Psoas muscle (tissue), 7 donors: ENCODE measurements at regions not wholly inside any gene's neighbourhood (a gene's known extent, or its start where the extent isn't known, plus 50 kb on each side); places are given as distances from the start of the nearest gene placed in this dataset.

ENCODE experiments used
- ATAC-seq, 4 donors: fragments of 200-7000 bp; cut with Tn5 transposase; one replicate each; pipeline ENCODE4 v1.9.1; 2020; ENCODE audit warnings: moderate library complexity in 3 of 4, mild to moderate bottlenecking in 2 of 4
- DNase-seq, 2 donors: peaks; one replicate each; pipeline ENCODE4 v3.0.0-alpha.2; 2020
- H3K27ac ChIP-seq: fragments of 200-600 bp; one replicate; pipeline ENCODE4 v1.8.0; 2022
- H3K27me3 ChIP-seq, 3 donors: fragments of 200-600 bp in 1 of 3; one replicate each; pipeline versions ENCODE4 v1.6.1 to v1.8.0; 2013 to 2022; ENCODE audit warnings: low read length in 2 of 3, mild to moderate bottlenecking in 2 of 3, moderate library complexity in 1 of 3; ENCODE audit not compliant: insufficient read depth in 3 of 3
- H3K36me3 ChIP-seq, 2 donors: fragments of 200-600 bp in 1 of 2; one replicate each; pipeline versions ENCODE4 v1.6.1 to v1.8.0; 2013 to 2022; ENCODE audit warnings: low read depth in 1 of 2, mild to moderate bottlenecking in 1 of 2, moderate library complexity in 1 of 2; ENCODE audit not compliant: insufficient read depth in 1 of 2
- H3K4me1 ChIP-seq: fragments of 200-600 bp; one replicate; pipeline ENCODE4 v1.8.0; 2022
- H3K4me3 ChIP-seq: fragments of 200-600 bp; one replicate; pipeline ENCODE4 v1.8.0; 2022; ENCODE audit warnings: mild to moderate bottlenecking
- H3K9me3 ChIP-seq: fragments of 200-600 bp; one replicate; pipeline ENCODE4 v1.8.0; 2022
- CTCF ChIP-seq: fragments of 200-600 bp; IDR thresholded peaks from one replicate; pipeline ENCODE4 v1.8.0; 2022; ENCODE audit warnings: antibody characterized with exemption
- WGBS, 3 donors: extraction: QIAGEN DNeasy Blood & Tissue Kit; methylation state at CpG; one replicate each; pipeline versions ENCODE4 v1.1.6 to v1.1.7; 2013; 5-methylcytosine and 5-hydroxymethylcytosine counted together
- intact Hi-C, 2 donors: fragments of 100-400 bp; cut with DNase I; formaldehyde crosslinking; loops; one replicate each; pipeline versions ENCODE4 v1.11.0 to v1.14.2; 2022
- donor health status: healthy with polysubstance abuse.
- donor health status: DM: no; HTN: no; CAD: no; lungs with moderate emphysema.
- donor health status: Bipolar disorder and iron deficiency.
- donor health status: healthy.
- donor health status: DM: yes; HTN: yes; CAD: no.
- donor health status: DM: no; HTN: no; CAD: no.
- donor health status: DM: yes; HTN: yes; CAD: no.

GRCh38 chr5:124599028-124599973, 147.1 kb downstream of the ZNF608 start:
- Histone ChIP-seq H3K4me1 (peaks cover 27% of the 10 kb centered on the region), H3K9me3 (no peaks in the 10 kb centered on the region), H3K4me3 (peak overlapping the region; percentile 39), H3K27ac (peak overlapping the region; percentile 44), H3K36me3 (no peaks in the 10 kb centered on the region), H3K27me3 (no peaks in the 10 kb centered on the region)
- peak; percentile 61 to 77 (median 70) for ATAC-seq
- intact Hi-C loops = no loop called here
- no peak for TF ChIP-seq CTCF
- 23 to 30% (median 24%) methylated on average over 10 of the region's 10 CpGs for WGBS, 3 donors
- no peak for DNase-seq

- no peaks in the 10 kb centered on the region for H3K27me3 ChIP-seq
- ATAC-seq (peak in 2 of 4 donors; percentile 43 to 47), DNase-seq (no peak)
- 50 to 58% (median 54%) methylated on average over 5 of the region's 5 CpGs for WGBS, 3 donors
- TF ChIP-seq CTCF = no peak
- H3K4me1 ChIP-seq = peaks cover 23% of the 10 kb centered on the region
- H3K9me3 ChIP-seq = no peaks in the 10 kb centered on the region
- intact Hi-C loops = no loop called here
- H3K36me3 ChIP-seq = no peaks in the 10 kb centered on the region
- no peak overlapping the region for H3K27ac ChIP-seq
- no peak overlapping the region for H3K4me3 ChIP-seq
Observed at GRCh38 chr5:124596595-124597421, 149.6 kb downstream of the ZNF608 start.

GRCh38 chr5:124593952-124594351, 152.5 kb downstream of the ZNF608 start:
- intact Hi-C loops = no loop called here
- H3K4me1 ChIP-seq = peaks cover 13% of the 10 kb centered on the region
- ATAC-seq = no peak
- H3K36me3 ChIP-seq = no peaks in the 10 kb centered on the region
- H3K27me3 ChIP-seq = no peaks in the 10 kb centered on the region
- H3K27ac ChIP-seq = no peak overlapping the region
- DNase-seq = no peak
- no peak overlapping the region for H3K4me3 ChIP-seq
- no peak for TF ChIP-seq CTCF
- 85 to 94% (median 91%) methylated on average over 1 of the region's 1 CpG for WGBS, 3 donors
- H3K9me3 ChIP-seq = no peaks in the 10 kb centered on the region

- H3K9me3 ChIP-seq = no peaks in the 10 kb centered on the region
- no peak for TF ChIP-seq CTCF
- intact Hi-C loops = no loop called here
- 98 to 100% (median 99%) methylated on average over 2 of the region's 2 CpGs for WGBS, 3 donors
- H3K27me3 ChIP-seq = no peaks in the 10 kb centered on the region
- H3K4me3 ChIP-seq = no peak overlapping the region
- no peaks in the 10 kb centered on the region for H3K36me3 ChIP-seq
- ATAC-seq = no peak
- DNase-seq = no peak
- peaks cover 9% of the 10 kb centered on the region for H3K4me1 ChIP-seq
- H3K27ac ChIP-seq = no peak overlapping the region
Observed at GRCh38 chr5:124592891-124593290, 153.5 kb downstream of the ZNF608 start.
